AG09309 (cell line): ENCODE measurements at regions not wholly inside any gene's neighbourhood (a gene's known extent, or its start where the extent isn't known, plus 50 kb on each side); places are given as distances from the start of the nearest gene placed in this dataset.

Experiments used
- DNase-seq: peaks from one replicate; pipeline ENCODE4 v3.0.0-alpha.2; 2010; ENCODE audit warnings: low read depth
- H3K4me3 ChIP-seq: 2 replicates; pipeline ENCODE4 v1.5.1; 2011; ENCODE audit warnings: mild to moderate bottlenecking, low read depth, low read length, moderate library complexity; ENCODE audit not compliant: control insufficient read depth
- TF ChIP-seq, protein P1 (sequence below): IDR thresholded peaks from 2 replicates; pipeline ENCODE4 v1.5.1; 2011; ENCODE audit warnings: mild to moderate bottlenecking, low read depth, low read length, inconsistent platforms; ENCODE audit not compliant: insufficient read depth, control insufficient read depth; ENCODE audit errors: missing control alignments

GRCh38 chr10:109126541-109126940 is 796.8 kb downstream of the XPNPEP1 start:
- TF ChIP-seq, protein P1, sequence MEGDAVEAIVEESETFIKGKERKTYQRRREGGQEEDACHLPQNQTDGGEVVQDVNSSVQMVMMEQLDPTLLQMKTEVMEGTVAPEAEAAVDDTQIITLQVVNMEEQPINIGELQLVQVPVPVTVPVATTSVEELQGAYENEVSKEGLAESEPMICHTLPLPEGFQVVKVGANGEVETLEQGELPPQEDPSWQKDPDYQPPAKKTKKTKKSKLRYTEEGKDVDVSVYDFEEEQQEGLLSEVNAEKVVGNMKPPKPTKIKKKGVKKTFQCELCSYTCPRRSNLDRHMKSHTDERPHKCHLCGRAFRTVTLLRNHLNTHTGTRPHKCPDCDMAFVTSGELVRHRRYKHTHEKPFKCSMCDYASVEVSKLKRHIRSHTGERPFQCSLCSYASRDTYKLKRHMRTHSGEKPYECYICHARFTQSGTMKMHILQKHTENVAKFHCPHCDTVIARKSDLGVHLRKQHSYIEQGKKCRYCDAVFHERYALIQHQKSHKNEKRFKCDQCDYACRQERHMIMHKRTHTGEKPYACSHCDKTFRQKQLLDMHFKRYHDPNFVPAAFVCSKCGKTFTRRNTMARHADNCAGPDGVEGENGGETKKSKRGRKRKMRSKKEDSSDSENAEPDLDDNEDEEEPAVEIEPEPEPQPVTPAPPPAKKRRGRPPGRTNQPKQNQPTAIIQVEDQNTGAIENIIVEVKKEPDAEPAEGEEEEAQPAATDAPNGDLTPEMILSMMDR: no peak
- no peak for DNase-seq
- H3K4me3 ChIP-seq: no peak overlapping the region

- DNase-seq: no peak
- TF ChIP-seq, protein P1: no peak
- no peak overlapping the region for H3K4me3 ChIP-seq
Measured at GRCh38 chr10:109126016-109126415, 797.3 kb downstream of the XPNPEP1 start.

GRCh38 chr10:109115179-109115578 is 808.1 kb downstream of the XPNPEP1 start:
- no peak for DNase-seq
- TF ChIP-seq, protein P1: no peak
- no peak overlapping the region for H3K4me3 ChIP-seq

DNA sequence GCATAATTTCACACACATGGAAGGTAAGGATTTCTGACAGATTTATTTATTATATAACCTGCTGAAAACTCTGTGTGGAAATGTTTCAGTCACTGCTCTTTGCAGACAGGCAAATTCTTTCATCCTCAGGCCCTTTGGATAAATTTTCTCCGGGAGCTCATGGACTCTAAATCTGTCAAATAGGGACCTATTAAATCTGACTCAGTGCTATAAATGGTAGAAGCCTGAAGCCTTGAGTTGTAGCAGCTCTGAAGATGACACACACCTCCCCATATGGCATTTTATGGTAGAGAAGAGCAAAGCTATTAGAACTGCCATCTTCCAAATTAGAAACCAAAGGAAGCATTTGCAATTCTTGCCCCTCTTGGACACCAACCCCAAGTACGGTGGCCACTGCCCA is 808.7 kb downstream of the XPNPEP1 start:
- TF ChIP-seq, protein P1: no peak
- no peak overlapping the region for H3K4me3 ChIP-seq
- no peak for DNase-seq

GRCh38 chr10:109106604-109107003 is 816.7 kb downstream of the XPNPEP1 start:
- DNase-seq: no peak
- TF ChIP-seq, protein P1: no peak
- H3K4me3 ChIP-seq: no peak overlapping the region

- DNase-seq: no peak
- H3K4me3 ChIP-seq: no peak overlapping the region
- TF ChIP-seq, protein P1: no peak
Measured at GRCh38 chr10:109105725-109106124, 817.6 kb downstream of the XPNPEP1 start.

GRCh38 chr10:109104806-109105205 is 818.5 kb downstream of the XPNPEP1 start:
- DNase-seq: no peak
- H3K4me3 ChIP-seq: no peak overlapping the region
- TF ChIP-seq, protein P1: no peak
